GM19025 (cell line): ENCODE measurements at regions not wholly inside any gene's neighbourhood (a gene's known extent, or its start where the extent isn't known, plus 50 kb on each side); places are given as distances from the start of the nearest gene placed in this dataset.
"Not testable (repeated sequence)": the region's sequence is repeated elsewhere in the genome, so short reads cannot be mapped to it uniquely, and the experiment has no call there.

Experiments
- ATAC-seq: cut with Tn5 transposase; IDR thresholded peaks from one replicate; pipeline ENCODE4 v1.9.1; 2021; ENCODE audit warnings: mild to moderate bottlenecking, low read depth, moderate library complexity; ENCODE audit not compliant: unreplicated experiment

DNA sequence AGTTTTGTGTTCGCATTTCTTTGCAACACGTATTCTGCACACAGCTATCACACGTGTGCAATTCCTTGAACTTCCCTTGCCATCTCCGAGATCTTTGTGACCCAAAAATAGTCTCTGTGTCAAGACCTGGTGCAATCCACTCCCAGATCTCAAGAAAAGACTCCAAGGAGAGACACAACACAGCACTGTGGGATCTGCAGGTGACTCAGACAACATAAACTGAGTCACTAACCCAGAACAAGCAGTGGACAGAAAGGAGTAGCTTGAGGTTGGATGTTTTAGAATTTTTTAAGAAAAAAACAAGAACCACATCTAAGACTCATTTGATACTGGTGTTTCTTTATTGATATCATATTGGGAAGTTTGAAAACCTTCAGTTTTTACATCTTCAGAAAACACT is 396.9 kb downstream of the AGTPBP1 start:
- no peak for ATAC-seq

DNA sequence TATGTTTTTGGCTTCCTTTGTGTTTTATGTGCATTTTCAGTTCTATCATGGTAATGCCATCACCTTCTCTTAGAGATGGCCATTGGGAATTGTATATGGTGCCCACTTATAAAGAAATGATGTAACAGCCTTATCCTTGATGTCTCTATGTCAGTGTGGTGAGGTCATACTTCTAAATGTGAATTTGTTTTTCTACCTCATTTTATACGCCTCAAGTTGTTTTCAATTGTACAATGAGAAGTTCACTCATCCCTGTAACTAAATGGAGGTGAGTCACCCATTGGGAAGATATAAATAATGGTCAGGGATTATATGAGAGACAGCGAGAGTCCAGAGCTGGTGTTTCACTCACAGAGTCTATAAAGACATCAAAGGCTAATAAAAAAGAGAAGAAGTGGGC is 402.4 kb downstream of the AGTPBP1 start:
- no peak for ATAC-seq

DNA sequence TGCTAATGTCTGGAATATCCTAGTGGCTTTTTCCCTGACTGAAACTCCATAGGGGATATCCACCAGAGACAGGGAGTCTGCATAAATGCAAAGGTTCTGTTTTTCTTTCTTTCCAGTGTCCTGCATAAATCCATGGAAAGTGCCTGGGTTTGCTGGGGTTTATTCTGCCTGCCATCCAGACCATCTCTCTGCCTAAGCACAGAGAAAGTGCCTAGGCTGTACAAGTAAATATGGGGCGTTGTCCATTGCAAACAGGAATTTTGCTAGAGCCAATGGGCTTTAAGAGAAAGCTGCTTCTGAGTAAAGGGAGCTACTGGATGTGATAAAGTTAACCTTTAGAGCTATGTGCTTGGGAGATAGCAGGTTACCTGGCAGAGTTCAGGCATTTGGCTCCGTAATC is 407.5 kb downstream of the AGTPBP1 start:
- ATAC-seq = no peak

DNA sequence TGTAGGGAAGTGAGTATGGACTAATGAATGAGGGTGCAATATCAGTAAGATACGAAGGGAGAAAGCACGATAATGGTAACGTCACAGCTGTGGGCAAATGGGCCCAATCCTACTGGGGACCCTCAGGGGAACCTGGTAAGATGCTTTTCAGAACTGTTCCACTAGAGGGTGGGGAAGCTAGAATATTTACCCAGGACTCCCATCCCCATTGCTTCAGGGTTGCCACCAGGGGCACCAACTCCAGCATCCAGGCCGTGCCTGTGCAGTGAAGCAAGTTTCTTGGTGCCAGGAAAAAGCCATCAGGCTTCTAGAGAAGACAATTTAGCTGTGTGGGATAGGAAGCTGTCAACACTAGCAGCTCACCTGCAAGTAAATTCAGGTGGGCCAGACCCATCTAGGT is 409.3 kb downstream of the AGTPBP1 start:
- no peak for ATAC-seq

DNA sequence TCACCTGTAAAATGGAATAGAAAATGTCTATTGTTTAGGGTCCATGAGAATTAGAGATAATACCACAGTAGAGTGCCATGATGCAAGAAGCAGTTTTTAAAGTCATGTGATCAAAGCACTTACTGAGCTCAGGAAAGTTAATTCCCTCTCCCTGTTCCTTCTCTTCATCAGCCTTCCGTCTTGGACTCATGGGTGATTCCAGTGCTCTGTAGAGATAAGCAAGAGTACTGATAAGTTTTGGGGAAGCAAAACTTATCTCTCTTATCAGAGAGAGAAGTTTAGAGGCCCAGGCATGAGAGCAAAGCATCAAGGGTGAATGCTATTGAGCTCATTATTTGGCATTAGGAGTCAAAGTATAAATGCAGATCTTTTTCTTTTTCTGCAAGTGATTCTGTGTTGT is 410.1 kb downstream of the AGTPBP1 start:
- no peak for ATAC-seq

DNA sequence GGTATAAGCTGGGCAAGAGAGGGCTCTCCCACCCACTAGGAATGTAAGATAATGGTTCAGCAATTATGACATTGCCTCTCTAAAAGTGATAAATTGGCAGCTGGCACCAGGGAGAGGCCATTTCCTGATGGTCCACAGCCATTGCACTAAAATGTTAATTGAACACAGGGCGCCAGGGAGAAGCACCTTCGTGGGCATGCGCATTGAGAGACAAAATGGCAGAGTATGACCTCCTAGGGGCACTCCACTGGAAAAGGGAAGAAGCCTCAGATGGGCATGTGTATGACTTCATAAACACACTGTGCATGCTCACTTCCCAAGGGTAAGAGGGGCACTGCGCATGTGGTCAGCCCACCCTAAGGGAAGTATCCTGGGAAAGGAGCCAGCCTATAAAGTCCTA is 419.2 kb downstream of the AGTPBP1 start:
- no peak for ATAC-seq

DNA sequence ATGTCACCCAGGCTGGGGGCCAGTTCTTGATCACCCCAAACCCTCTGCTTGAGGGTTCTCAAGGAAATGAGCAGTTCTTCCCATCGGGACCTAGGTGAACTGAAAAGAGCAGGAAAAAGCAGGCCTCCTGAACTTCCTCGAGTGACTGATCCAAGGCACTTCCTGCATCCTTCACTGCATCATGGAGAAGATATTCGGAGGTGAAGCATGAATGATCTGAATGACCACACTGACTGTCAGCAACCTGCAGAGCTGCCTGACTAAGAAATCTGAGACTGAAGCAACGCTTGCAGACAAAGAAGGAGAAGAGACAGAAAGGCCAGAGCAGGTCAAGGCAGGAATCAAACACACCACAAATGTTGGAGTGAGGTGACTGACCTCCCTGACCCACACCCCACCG is 420.2 kb downstream of the AGTPBP1 start:
- ATAC-seq = no peak

DNA sequence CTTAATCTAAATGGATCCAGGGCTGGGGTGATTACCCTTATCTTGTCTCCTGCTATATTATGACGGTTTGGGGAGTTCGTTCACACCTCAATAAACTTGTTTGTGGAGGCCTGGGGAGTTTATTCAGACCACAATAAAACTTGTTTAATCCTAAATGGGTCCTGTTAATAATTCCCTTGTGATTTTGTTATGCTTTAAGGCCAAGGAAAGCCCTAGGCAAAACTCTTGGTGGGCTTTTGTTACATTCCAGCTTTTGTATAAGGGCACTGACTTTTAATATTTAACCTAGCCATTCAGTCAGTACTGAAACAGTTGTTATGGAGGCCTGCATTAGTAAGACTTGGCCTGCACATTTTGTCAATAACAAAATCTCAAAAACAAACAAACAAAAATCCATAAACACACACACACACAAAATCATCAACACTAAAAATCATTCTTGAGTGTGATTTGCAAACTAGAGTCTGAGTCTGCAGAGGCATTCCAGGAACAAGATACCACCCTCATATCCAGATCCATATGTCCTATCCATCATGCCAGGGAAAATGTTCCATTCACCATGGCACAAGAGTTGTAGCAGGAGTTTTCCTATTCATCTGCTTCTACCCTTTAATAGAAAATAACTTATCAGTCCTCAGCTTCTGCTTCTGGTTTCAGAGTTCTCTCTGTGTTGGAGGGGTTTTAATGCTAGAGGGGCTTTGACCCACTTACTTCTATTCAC is 421.7 kb downstream of the AGTPBP1 start:
- no peak for ATAC-seq

DNA sequence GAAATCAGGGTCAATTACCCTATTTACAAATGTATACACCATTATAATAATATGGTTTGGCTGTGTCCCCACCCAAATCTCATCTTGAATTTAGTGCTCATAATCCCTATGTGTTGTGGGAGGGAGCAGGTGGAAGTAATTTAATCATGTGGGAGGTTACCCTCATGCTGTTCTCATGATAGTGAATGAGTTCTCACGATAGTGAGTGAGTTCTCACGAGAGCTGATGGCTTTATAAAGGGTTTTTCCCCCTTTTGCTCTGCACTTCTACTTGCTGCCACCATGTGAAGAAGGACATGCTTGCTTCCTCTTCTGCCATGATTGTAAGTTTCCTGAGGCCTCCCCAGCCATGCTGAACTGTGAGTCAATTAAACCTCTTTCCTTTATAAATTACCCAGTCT is 426.2 kb downstream of the AGTPBP1 start:
- not testable (repeated sequence) for ATAC-seq

DNA sequence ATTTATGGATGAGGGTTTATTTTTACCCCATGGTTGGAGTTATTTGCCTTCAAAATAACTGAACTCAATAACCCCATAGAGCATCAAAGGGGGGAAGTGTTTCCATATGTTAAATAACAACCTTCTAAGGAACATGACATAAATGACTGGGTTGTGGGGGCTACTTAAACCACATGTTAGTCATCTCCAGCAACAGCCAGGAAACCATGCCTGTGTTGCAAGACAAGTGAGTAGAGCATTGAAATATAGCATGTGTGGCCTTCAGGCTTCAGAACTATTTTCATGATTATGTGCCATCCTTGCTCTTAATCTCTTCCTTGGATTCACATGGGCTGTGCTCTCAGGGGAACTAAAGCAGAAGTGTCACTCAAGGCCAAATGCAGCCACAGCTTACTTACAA is 431.2 kb downstream of the AGTPBP1 start:
- no peak for ATAC-seq

DNA sequence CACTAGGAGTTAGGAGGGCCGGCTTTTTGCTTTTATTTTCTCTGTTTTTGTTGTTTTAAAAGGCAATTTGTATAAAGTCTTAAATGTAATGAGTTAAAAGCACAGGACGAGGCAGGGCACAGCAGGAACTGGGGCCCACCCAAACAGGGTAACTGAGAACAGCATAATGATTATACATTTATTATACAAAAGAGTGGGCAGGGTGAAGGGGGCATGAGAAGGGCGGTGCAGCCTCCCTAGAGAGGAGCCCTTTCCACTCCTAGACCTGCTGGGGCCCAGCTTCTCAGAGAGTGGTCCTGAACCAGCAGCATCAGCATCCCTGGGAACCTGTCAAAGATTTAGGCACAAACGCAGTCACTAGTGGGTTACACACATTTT is 438.0 kb downstream of the AGTPBP1 start:
- ATAC-seq = no peak

DNA sequence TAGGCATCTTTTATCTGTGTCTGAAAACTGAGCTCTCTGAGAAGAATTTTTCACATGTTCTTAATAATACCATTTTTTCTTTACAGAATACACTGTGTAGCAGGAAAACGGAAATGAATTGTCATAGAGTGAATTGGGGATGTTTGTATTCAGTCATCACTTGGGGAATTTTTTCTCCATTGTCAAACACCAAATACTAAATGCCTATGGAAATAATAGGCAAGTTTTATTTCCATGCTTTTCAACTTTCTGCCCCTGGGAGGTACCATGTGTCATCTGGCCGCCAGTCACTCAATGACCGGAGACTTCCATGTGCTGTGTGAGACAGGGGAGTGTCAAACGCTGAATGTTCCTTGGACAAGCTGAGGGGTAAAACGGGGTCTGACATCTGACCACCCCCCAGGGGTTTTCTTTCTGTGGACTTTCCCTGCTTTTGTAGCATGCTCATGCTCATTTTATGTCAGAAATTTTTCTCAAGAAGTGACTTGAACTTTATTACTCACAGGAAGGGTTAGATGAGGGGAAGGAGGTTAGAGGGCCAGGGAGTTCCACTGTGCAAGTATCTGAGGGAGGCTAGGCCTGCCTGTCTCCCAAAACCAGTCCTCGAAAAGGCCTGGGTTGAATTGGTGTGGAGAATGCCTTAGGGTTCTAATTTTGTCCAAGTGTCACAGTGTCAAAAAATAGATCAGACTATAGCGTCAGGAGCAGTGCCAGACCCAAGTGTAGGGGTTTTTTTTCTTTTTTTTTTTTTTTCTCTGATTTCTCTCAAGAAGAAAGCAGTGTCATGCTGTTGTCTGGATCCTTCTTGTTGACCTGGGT is 438.6 kb downstream of the AGTPBP1 start:
- no peak for ATAC-seq

DNA sequence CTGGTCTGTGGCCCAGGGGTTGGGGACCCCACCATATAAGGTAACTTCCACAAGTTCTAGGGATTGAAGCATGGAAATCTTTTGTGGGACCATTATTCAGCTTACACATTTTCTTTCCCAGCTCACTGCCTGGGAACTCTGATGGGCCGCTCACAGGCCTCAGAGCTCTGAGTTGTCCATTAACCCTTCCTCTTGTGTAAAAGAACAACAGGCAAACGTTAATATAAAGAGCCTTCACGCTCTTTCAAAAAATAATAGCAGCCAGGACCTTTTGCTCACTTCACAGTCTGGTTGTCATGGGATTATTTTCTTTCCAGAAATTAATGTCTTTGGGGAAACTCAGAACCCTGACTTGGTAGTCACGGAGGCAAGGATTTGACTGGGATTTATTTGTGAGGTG is 443.3 kb downstream of the AGTPBP1 start:
- ATAC-seq = no peak

DNA sequence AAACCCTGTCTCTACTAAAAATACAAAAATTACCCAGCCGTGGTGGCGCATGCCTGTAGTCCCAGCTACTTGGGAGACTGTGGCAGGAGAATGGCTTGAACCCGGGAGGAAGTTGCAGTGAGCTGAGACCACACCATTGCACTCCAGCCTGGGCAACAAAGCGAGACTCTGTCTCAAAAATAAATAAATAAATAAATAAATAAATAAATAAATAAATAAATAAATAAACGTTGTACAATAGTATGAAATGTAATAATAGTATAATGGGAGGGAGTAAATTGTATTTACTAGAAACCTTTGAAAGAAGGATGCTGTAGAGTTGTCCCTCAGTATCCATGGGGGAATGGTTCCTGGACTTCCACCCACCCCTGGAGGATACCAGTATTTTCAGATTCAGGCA is 446.5 kb downstream of the AGTPBP1 start:
- ATAC-seq = not testable (repeated sequence)

DNA sequence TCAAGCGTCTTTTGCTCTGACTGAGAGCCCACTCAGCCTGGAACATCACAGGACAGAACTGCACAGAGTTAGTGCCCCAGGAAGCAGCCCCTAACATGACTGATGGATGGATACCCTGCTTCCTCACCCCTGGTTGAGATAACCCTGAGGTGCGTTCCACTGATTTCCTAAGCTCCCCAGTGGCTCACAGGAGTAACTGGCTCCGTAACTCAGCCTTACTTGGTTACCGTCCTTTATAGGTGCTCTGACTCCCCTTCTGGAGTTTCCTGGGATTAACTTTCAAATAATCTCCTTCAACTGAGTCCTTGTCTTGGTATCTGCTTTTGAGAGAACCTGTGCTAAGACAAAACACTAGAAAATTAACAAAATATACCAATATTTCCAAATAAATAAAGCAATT is 449.5 kb downstream of the AGTPBP1 start:
- ATAC-seq = no peak

DNA sequence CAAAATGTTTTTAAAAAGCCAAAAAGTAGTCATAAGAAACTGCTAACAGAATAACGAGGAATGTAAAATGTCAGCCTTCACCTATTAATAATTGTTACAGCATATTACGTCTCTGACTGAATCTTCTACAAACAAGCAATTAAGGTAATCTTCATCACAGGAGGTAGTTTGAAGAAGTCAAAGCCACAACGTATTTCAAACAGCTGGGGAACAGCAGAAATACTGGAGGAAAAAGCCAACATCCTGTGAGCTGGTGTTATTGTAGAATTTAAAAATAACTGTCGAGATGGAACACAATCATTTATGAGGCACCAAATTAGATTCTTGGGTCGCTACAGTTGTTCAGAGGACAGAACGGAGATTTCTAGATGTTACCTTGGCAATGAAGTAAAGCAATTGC is 450.5 kb downstream of the AGTPBP1 start:
- no peak for ATAC-seq

DNA sequence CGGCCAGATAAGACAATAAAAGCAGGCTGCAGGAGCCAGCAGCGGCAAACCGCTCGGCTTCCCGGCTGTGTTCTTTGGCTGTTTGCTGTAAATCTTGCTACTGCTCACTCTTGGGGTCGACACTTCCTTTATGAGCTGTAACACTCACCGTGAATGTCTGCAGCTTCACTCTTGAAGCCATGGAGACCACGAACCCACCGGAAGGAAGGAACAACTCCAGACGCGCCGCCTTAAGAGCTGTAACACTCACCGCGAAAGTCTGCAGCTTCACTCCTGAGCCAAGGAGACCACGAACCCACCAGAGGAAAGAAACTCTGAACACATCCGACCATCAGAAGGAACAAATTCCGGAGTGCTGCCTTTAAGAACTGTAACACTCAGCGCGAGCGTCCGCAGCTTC is 451.7 kb downstream of the AGTPBP1 start:
- no peak for ATAC-seq

DNA sequence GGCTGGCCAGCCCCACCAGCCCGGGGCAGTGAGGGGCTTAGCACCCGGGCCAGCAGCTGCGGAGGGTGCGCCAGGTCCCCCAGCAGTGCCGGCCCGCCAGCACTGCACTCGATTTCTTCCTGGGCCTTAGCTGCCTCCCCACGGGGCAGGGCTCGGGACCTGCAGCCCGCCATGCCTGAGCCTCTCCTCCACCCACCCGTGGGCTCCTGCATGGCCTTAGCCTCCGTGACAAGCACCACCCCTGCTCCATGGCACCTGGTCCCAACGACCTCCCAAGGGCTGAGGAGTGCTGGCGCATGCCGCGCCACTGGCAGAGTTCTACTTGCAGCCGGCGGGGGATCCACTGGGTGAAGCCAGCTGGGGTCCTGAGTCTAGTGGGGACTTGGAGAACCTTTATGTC is 452.6 kb downstream of the AGTPBP1 start:
- no peak for ATAC-seq

DNA sequence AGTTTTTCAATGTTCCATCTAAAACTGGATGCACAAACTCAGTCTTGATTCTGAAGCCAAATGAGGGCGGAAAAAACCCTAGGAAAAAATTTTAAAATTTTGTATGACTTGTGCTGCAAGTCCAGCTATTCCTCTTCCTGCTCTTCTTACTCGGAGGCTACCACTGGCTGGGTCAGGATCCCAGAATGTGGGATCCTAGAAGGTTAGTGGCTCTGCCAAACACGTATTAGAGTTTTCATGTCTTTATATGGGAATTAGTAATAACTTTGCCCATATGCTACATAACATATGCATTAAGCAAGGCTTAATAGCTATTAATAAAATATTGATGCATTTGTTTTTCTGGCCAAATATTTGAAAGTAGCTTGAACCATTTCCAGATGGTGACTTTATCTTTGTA is 458.3 kb downstream of the AGTPBP1 start:
- no peak for ATAC-seq

DNA sequence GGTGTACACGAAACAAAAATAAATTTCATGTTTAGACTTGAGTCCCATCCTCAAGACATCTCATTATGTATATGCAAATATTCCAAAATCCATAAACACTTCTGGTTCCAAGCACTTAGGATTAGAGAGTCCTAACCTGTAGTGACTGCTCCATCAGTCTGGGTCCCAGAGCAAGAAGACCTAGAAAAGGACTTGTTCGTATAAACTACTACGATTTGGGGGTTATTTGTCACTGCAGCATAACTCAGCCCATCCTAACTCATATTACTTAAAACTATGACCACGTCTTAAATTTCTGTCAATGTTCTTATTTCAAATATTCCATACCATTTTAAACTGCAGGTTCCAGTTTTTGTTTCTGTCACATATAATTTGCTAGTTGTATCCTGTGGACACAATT is 463.0 kb downstream of the AGTPBP1 start:
- no peak for ATAC-seq

DNA sequence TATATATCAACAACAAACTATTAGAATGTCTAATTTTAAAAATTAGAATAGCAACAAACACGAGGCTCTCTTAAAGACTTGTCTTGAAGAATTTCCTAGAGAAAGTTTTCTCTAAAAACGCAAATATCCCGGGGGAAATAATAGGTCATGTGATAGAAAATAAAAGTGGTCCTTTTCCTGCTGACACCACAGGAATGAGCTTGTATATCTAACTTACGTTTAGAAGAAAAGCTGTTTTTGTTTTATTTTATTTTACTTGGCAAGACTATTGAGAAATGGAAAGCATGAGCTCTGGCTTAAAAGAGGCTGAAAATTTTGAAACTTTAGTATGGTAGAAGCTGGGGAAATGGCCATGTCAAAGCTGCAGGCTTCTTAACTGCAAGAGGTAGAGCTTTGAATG is 465.0 kb downstream of the AGTPBP1 start:
- no peak for ATAC-seq

DNA sequence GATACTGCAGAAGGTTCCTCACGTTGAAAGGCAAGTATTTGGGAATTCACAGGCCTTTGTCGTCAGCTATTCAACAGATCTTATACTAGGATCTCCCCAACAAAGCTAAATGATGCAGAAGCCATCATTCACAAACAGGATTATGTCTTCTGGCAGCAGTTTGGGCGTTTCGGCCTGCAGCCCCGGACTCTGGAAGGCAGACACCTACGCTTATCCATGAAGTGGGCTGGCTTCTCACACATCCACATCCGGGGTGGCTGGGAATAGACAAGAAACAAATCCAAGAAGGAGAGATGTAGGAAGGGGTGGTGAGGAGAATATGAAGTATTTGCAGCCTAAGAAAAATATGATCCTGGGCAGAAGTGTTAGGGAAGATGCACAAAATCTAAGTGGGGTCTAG is 471.9 kb downstream of the AGTPBP1 start:
- ATAC-seq = no peak
